ENCODE measurements at regions not wholly inside any gene's neighbourhood (a gene's known extent, or its start where the extent isn't known, plus 50 kb on each side); places are given as distances from the start of the nearest gene placed in this dataset.

DNA sequence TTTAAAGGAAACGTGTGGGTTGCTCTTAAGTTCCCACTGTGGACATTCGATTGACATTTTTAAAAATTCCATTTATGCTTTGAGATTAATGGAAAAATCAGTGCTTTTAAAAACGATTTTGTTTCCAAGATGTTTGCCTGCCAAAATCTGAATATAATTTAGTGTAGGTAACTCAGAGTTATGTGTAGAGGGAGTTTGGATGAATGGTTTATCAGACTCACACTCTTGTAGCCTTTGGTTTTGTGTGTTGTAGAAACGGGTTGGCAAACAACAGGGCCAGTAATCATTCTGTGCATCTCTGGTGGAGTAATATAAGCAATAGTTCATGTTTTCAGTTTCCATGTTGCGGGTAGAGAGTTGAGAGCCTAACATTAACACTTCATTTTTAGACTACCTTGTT is 140.6 kb downstream of the RPS12 start:
- no peak overlapping the region for H3K27ac ChIP-seq
- no peaks in the 10 kb centered on the region for H3K27me3 ChIP-seq (replicated peaks; ENCODE audit: insufficient read depth)
- H3K9me3 ChIP-seq, result no peaks in the 10 kb centered on the region
- intact Hi-C loops (cut with DNase I), result no loop called here
- no peak for DNase-seq (ENCODE audit: low spot score)
- WGBS, result 81% methylated on average over 5 of the region's 5 CpGs
- TF ChIP-seq POLR2AphosphoS5 (IDR thresholded peaks at IDR 0.05) (no peak), POLR2A (IDR thresholded peaks at IDR 0.05) (no peak), CTCF (IDR thresholded peaks at IDR 0.05) (no peak)
- H3K4me1 ChIP-seq (replicated peaks), result no peaks in the 10 kb centered on the region
- no peak overlapping the region for H3K4me3 ChIP-seq
- no peaks in the 10 kb centered on the region for H3K36me3 ChIP-seq

DNA sequence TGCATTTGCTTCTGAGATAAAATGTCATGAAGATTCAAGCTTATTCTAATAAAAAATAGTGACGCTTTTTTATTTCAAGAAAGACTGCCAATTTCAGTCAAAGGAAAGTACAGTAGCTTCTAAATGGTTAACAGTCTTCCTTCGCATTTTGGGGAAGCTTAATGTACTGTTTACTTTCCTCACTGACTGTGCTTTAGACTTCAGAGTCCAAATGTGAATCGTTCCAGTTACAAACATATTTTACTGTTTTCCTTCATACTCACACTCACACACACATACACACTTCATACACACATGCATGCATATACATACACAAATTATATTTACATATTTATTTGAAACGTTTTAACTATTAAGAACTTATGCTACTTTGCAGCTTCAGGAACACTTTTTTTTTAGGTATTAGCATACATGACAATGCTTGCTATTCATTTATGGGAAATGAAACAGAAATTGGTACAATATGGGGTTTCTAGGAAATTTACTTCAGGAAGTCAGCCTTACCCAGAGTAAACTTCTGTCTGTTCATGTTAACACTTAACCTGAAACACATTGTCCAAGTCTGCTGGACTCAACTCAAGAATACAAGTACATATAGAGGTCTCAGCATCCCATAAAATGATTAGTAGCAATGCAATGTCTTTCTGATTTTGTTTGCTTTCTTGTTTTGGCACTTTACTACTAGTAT is 145.4 kb downstream of the RPS12 start:
- no peaks in the 10 kb centered on the region for H3K4me1 ChIP-seq (replicated peaks)
- H3K27me3 ChIP-seq (replicated peaks; ENCODE audit: insufficient read depth), result no peaks in the 10 kb centered on the region
- intact Hi-C loops (cut with DNase I), result loop anchor here (5.0 to 10.0 kb wide), 5 partner anchors 132 to 965 kb away; no protein-coding TSS in a partner anchor
- WGBS, result 13% methylated on average over 4 of the region's 4 CpGs
- H3K4me3 ChIP-seq, result no peak overlapping the region
- no peaks in the 10 kb centered on the region for H3K36me3 ChIP-seq
- H3K9me3 ChIP-seq, result no peaks in the 10 kb centered on the region
- no peak for TF ChIP-seq POLR2A (IDR thresholded peaks at IDR 0.05)
- no peak for DNase-seq (ENCODE audit: low spot score)
- no peak overlapping the region for H3K27ac ChIP-seq

- H3K4me1 ChIP-seq (replicated peaks), result no peaks in the 10 kb centered on the region
- H3K27ac ChIP-seq, result no peak overlapping the region
- H3K9me3 ChIP-seq, result no peaks in the 10 kb centered on the region
- no peak for DNase-seq (ENCODE audit: low spot score)
- TF ChIP-seq POLR2A (IDR thresholded peaks at IDR 0.05), result no peak
- no peak for TF ChIP-seq POLR2AphosphoS5 (IDR thresholded peaks at IDR 0.05)
- no peaks in the 10 kb centered on the region for H3K36me3 ChIP-seq
- WGBS, result 58% methylated on average over 8 of the region's 8 CpGs
- intact Hi-C loops (cut with DNase I), result loop anchor here (5.0 to 10.0 kb wide), 5 partner anchors 133 to 964 kb away; no protein-coding TSS in a partner anchor
- H3K4me3 ChIP-seq, result no peak overlapping the region
- H3K27me3 ChIP-seq (replicated peaks; ENCODE audit: insufficient read depth), result no peaks in the 10 kb centered on the region
These were observed 146.4 kb downstream of the RPS12 start for GRCh38 chr6:132960720-132961119.

GRCh38 chr6:132961122-132961521 is 146.8 kb downstream of the RPS12 start:
- DNase-seq (ENCODE audit: low spot score), result no peak
- Histone ChIP-seq H3K9me3 (no peaks in the 10 kb centered on the region), H3K27ac (no peak overlapping the region), H3K36me3 (no peaks in the 10 kb centered on the region), H3K4me3 (no peak overlapping the region), H3K4me1 (replicated peaks) (no peaks in the 10 kb centered on the region), H3K27me3 (replicated peaks; ENCODE audit: insufficient read depth) (no peaks in the 10 kb centered on the region)
- 50% methylated on average over 4 of the region's 4 CpGs for WGBS
- intact Hi-C loops (cut with DNase I), result loop anchor here (5.0 to 10.0 kb wide), 5 partner anchors 134 to 964 kb away; no protein-coding TSS in a partner anchor
- TF ChIP-seq POLR2AphosphoS5 (IDR thresholded peaks at IDR 0.05) (no peak), CTCF (IDR thresholded peaks at IDR 0.05) (no peak), POLR2A (IDR thresholded peaks at IDR 0.05) (no peak)

- Histone ChIP-seq H3K9me3 (no peaks in the 10 kb centered on the region), H3K27ac (no peak overlapping the region), H3K36me3 (no peaks in the 10 kb centered on the region), H3K27me3 (replicated peaks; ENCODE audit: insufficient read depth) (no peaks in the 10 kb centered on the region), H3K4me1 (replicated peaks) (no peaks in the 10 kb centered on the region), H3K4me3 (no peak overlapping the region)
- 76% methylated on average over 5 of the region's 5 CpGs for whole genome bisulfite sequencing
- TF ChIP-seq POLR2A (IDR thresholded peaks at IDR 0.05) (no peak), POLR2AphosphoS5 (IDR thresholded peaks at IDR 0.05) (no peak), CTCF (IDR thresholded peaks at IDR 0.05) (no peak)
- intact Hi-C loops (cut with DNase I), result loop anchor here (5.0 to 10.0 kb wide), 5 partner anchors 134 to 963 kb away; no protein-coding TSS in a partner anchor
- DNase-seq (ENCODE audit: low spot score), result no peak
These were observed 147.2 kb downstream of the RPS12 start for GRCh38 chr6:132961610-132962009.

All from prostate gland (tissue), 2 donors.